Activated CD8-positive, alpha-beta T cell treated with anti-CD3 and anti-CD28 coated beads for 36 hours (primary cell): ENCODE measurements at regions not wholly inside any gene's neighbourhood (a gene's known extent, or its start where the extent isn't known, plus 50 kb on each side); places are given as distances from the start of the nearest gene placed in this dataset.
"Not testable (repeated sequence)": the region's sequence is repeated elsewhere in the genome, so short reads cannot be mapped to it uniquely, and the experiment has no call there.

Source experiments
- ATAC-seq: fragments of 200-7000 bp; cut with Tn5 transposase; one replicate; pipeline ENCODE4 v1.10.0; 2021; ENCODE audit warnings: mild to moderate bottlenecking, moderate library complexity
- CTCF ChIA-PET: fragments of 350-600 bp; sonication (Branson Sonifier 250); formaldehyde crosslinking; loops from one replicate; lab custom pipeline; 2021; ENCODE audit warnings: antibody characterized with exemption; lab: Charles Lee
- POLR2A ChIA-PET: fragments of 350-600 bp; sonication (Branson Sonifier 250); formaldehyde crosslinking; loops from one replicate; lab custom pipeline; 2021; ENCODE audit warnings: antibody characterized with exemption; lab: Charles Lee
- DNase-seq: peaks from one replicate; pipeline ENCODE4 v3.0.0-alpha.2; 2020
- H3K27ac Mint-ChIP-seq: one replicate; pipeline ENCODE4 v1.8.0; 2021; ENCODE audit warnings: mild to moderate bottlenecking, mixed read lengths
- H3K27me3 Mint-ChIP-seq: one replicate; pipeline ENCODE4 v1.8.0; 2021; ENCODE audit warnings: mixed read lengths
- H3K36me3 Mint-ChIP-seq: one replicate; pipeline ENCODE4 v1.8.0; 2021; ENCODE audit warnings: low read depth, mixed read lengths
- H3K4me1 Mint-ChIP-seq: one replicate; pipeline ENCODE4 v1.8.0; 2021; ENCODE audit warnings: low read depth, mixed read lengths
- H3K4me3 Mint-ChIP-seq: one replicate; pipeline ENCODE4 v1.8.0; 2021; ENCODE audit warnings: mild to moderate bottlenecking, moderate library complexity, mixed read lengths
- H3K9me3 Mint-ChIP-seq: one replicate; pipeline ENCODE4 v1.8.0; 2021; ENCODE audit warnings: mixed read lengths
- CTCF ChIP-seq: fragments of 200-600 bp; IDR thresholded peaks from one replicate; pipeline ENCODE4 v1.8.0; 2022; ENCODE audit warnings: antibody characterized with exemption, mild to moderate bottlenecking
- intact Hi-C: fragments of 100-400 bp; cut with micrococcal nuclease; formaldehyde crosslinking; loops from one replicate; pipeline ENCODE4 v1.10.0; 2022

GRCh38 chr7:112540839-112541577, 60.2 kb downstream of the LSMEM1 start:
- DNase-seq: no peak
- CTCF ChIA-PET: interaction anchor here (2.1 kb wide), 1 partner anchor 9 kb away, joined by 7 read pairs; no protein-coding TSS in a partner anchor
- ATAC-seq: no peak
- no peak overlapping the region for H3K4me3 Mint-ChIP-seq
- H3K27ac Mint-ChIP-seq: no peak overlapping the region
- POLR2A ChIA-PET: no interaction called here
- no peaks in the 10 kb centered on the region for H3K36me3 Mint-ChIP-seq
- no peaks in the 10 kb centered on the region for H3K9me3 Mint-ChIP-seq
- intact Hi-C loops: no loop called here
- H3K4me1 Mint-ChIP-seq: no peaks in the 10 kb centered on the region
- H3K27me3 Mint-ChIP-seq: peaks cover 7% of the 10 kb centered on the region
- no peak for TF ChIP-seq CTCF

- Mint-ChIP-seq H3K36me3 (no peaks in the 10 kb centered on the region), H3K9me3 (no peaks in the 10 kb centered on the region), H3K4me3 (no peak overlapping the region), H3K27me3 (peaks cover 7% of the 10 kb centered on the region), H3K27ac (no peak overlapping the region), H3K4me1 (no peaks in the 10 kb centered on the region)
- DNase-seq (no peak), ATAC-seq (no peak)
- intact Hi-C loops: no loop called here
- ChIA-PET POLR2A (no interaction called here), CTCF (interaction anchor here (1.0 to 1.4 kb wide), 2 partner anchors 29 to 352 kb away, joined by 3 read pairs; no protein-coding TSS in a partner anchor)
- TF ChIP-seq CTCF: no peak
Observed at GRCh38 chr7:112546723-112547513, 66.1 kb downstream of the LSMEM1 start.

GRCh38 chr7:112547916-112548315, 67.1 kb downstream of the LSMEM1 start:
- Mint-ChIP-seq H3K4me1 (no peaks in the 10 kb centered on the region), H3K9me3 (no peaks in the 10 kb centered on the region), H3K36me3 (no peaks in the 10 kb centered on the region), H3K27ac (no peak overlapping the region), H3K27me3 (peaks cover 7% of the 10 kb centered on the region), H3K4me3 (no peak overlapping the region)
- CTCF ChIA-PET: no interaction called here
- no peak for ATAC-seq
- DNase-seq: no peak
- intact Hi-C loops: no loop called here
- no peak for TF ChIP-seq CTCF
- POLR2A ChIA-PET: interaction anchor here (0.6 kb wide), 1 partner anchor 368 kb away, joined by 3 read pairs; no protein-coding TSS in a partner anchor

DNA sequence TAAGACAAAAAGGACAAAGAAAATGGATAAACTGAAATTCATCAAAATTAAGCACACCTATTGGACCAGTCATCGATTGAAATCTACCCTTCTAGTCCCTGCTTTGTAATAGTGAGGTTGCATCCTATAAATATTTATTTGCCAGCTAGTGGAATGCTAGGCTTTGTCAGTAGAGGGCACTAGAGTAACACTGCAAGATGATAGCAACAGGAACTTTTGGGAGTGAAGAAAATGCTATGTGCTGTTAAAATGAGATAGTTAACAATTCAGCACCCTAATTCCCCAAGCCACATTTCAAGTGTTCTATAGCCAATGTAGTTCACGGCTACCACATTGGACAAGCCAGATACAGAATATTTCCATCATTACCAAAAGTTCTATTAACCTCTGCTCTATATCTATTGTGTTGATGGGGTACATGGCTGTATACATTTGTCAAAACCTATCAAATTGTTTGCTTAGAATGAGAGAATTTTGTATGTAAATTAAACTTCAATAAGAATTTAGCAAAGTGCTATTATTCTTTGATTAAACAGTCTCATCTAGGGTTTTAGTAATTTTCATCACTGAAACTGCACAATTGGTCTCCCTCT, 69.8 kb downstream of the LSMEM1 start:
- no peak overlapping the region for H3K27ac Mint-ChIP-seq

GRCh38 chr7:112551521-112551920, 70.7 kb downstream of the LSMEM1 start:
- H3K9me3 Mint-ChIP-seq, H3K4me1 Mint-ChIP-seq, H3K27me3 Mint-ChIP-seq, DNase-seq, POLR2A ChIA-PET, H3K4me3 Mint-ChIP-seq, ATAC-seq, H3K36me3 Mint-ChIP-seq, H3K27ac Mint-ChIP-seq: not testable (repeated sequence)
- intact Hi-C loops: loop anchor here (2.0 kb wide), 2 partner anchors 347 to 869 kb away; no protein-coding TSS in a partner anchor
- CTCF ChIA-PET: interaction anchor here (1.7 to 2.8 kb wide), 3 partner anchors 348 to 873 kb away, joined by 8 to 20 read pairs (median 13); no protein-coding TSS in a partner anchor

More for the DNA sequence above, 69.8 kb downstream of the LSMEM1 start:
- ATAC-seq (peak; percentile 68), DNase-seq (peak; percentile 37)
- Mint-ChIP-seq H3K4me3 (no peak overlapping the region), H3K27me3 (peaks cover 2% of the 10 kb centered on the region), H3K4me1 (no peaks in the 10 kb centered on the region), H3K36me3 (no peaks in the 10 kb centered on the region), H3K9me3 (no peaks in the 10 kb centered on the region)
- intact Hi-C loops: loop anchor here (2.0 kb wide), 2 partner anchors 348 to 870 kb away; no protein-coding TSS in a partner anchor
- peak; percentile 87 for TF ChIP-seq CTCF
- ChIA-PET CTCF (interaction anchor here (0.7 to 2.8 kb wide), 20 partner anchors 11 to 874 kb away, joined by 3 to 20 read pairs (median 4); no protein-coding TSS in a partner anchor), POLR2A (interaction anchor here (1.0 kb wide), 1 partner anchor 11 kb away, joined by 3 read pairs; no protein-coding TSS in a partner anchor)
